PC-3 (cell line): ENCODE measurements at regions not wholly inside any gene's neighbourhood (a gene's known extent, or its start where the extent isn't known, plus 50 kb on each side); places are given as distances from the start of the nearest gene placed in this dataset.
A peak's percentile ranks its signal among the peaks of the same experiment; 100 is the strongest.

Experiments
- ATAC-seq: fragments of 200-7000 bp; cut with Tn5 transposase; 2 replicates; pipeline ENCODE4 v1.9.1; 2020; ENCODE audit warnings: mild to moderate bottlenecking, moderate library complexity
- BruUV-seq: library from RNA; stranded (reverse); fragments of 400-500 nt; replicated peaks from 2 replicates; lab custom pipeline; 2021; lab: Mats Ljungman, UMichigan
- CTCF ChIA-PET: fragments of 300-600 bp; sonication (Branson Sonifier 250); formaldehyde crosslinking; loops from one replicate; lab custom pipeline; 2022; ENCODE audit warnings: antibody characterized with exemption; lab: Charles Lee
- POLR2A ChIA-PET: fragments of 300-600 bp; sonication (Branson Sonifier 250); formaldehyde crosslinking; loops from one replicate; lab custom pipeline; 2022; ENCODE audit warnings: antibody characterized with exemption; ENCODE audit not compliant: unreplicated experiment; lab: Charles Lee
- DNase-seq: peaks from one replicate; pipeline ENCODE4 v3.0.0-alpha.2; 2015
- H2AFZ ChIP-seq: fragments of 300-600 bp; sonication (generic); 2 replicates; pipeline ENCODE4 v1.6.0; 2016; ENCODE audit warnings: antibody characterized with exemption, low read length
- H3F3A ChIP-seq: fragments of 300-600 bp; sonication (generic); one replicate; pipeline ENCODE4 v1.6.0; 2017; ENCODE audit warnings: antibody characterized with exemption, low read length, control low read depth, mild to moderate bottlenecking; ENCODE audit not compliant: unreplicated experiment
- H3K27ac ChIP-seq: fragments of 300-600 bp; sonication (generic); 2 replicates; pipeline ENCODE4 v1.5.1; 2016; ENCODE audit warnings: mild to moderate bottlenecking, low read length
- H3K27me3 ChIP-seq: fragments of 300-600 bp; sonication (generic); 2 replicates; pipeline ENCODE4 v1.6.1; 2016; ENCODE audit warnings: low read length, mixed read lengths
- H3K36me3 ChIP-seq: fragments of 300-600 bp; sonication (generic); 2 replicates; pipeline ENCODE4 v1.6.1; 2016; ENCODE audit warnings: low read depth, mixed run types, low read length, mixed read lengths
- H3K4me1 ChIP-seq: fragments of 300-600 bp; sonication (generic); 2 replicates; pipeline ENCODE4 v1.5.1; 2016; ENCODE audit warnings: low read length; ENCODE audit not compliant: insufficient read depth
- H3K4me2 ChIP-seq: fragments of 300-600 bp; sonication (generic); 2 replicates; pipeline ENCODE4 v1.6.0; 2016; ENCODE audit warnings: low read length
- H3K4me3 ChIP-seq: fragments of 300-600 bp; sonication (generic); 2 replicates; pipeline ENCODE4 v1.5.1; 2016; ENCODE audit warnings: mild to moderate bottlenecking, low read length, mixed read lengths
- H3K79me2 ChIP-seq: fragments of 300-600 bp; sonication (generic); 2 replicates; pipeline ENCODE4 v1.6.1; 2017; ENCODE audit warnings: low read length, mixed read lengths
- H3K9ac ChIP-seq: fragments of 300-600 bp; sonication (generic); 2 replicates; pipeline ENCODE4 v1.6.0; 2016; ENCODE audit warnings: mild to moderate bottlenecking, low read length
- H3K9me2 ChIP-seq: fragments of 300-600 bp; sonication (generic); replicated peaks from 2 replicates; pipeline ENCODE4 v1.6.1; 2016; ENCODE audit warnings: mixed run types, low read length, mixed read lengths
- H3K9me3 ChIP-seq: fragments of 300-600 bp; sonication (generic); 2 replicates; pipeline ENCODE4 v1.6.1; 2016; ENCODE audit warnings: low read length, mixed read lengths
- H4K20me1 ChIP-seq: fragments of 300-600 bp; sonication (generic); 2 replicates; pipeline ENCODE4 v1.6.1; 2016; ENCODE audit warnings: low read length, mixed read lengths
- CTCF ChIP-seq: fragments of 300-600 bp; sonication (generic); conservative IDR thresholded peaks from 2 replicates; pipeline ENCODE4 v1.5.1; 2017; ENCODE audit warnings: antibody characterized with exemption, low read depth, mild to moderate bottlenecking, low read length
- EZH2 ChIP-seq: fragments of 300-600 bp; sonication (generic); IDR thresholded peaks from one replicate; pipeline ENCODE4 v1.6.1; 2017; ENCODE audit warnings: antibody characterized with exemption, mild to moderate bottlenecking, low read length; ENCODE audit not compliant: unreplicated experiment
- EZH2phosphoT487 ChIP-seq: fragments of 300-600 bp; sonication (generic); IDR thresholded peaks from 2 replicates; pipeline ENCODE4 v1.6.1; 2018; ENCODE audit warnings: mild to moderate bottlenecking, antibody characterized with exemption, low read length, borderline replicate concordance
- intact Hi-C: fragments of 100-400 bp; cut with micrococcal nuclease; formaldehyde crosslinking; loops from 2 replicates; pipeline ENCODE4 v1.9.0; 2023

- Histone ChIP-seq H4K20me1 (no peaks in the 10 kb centered on the region), H3K9me2 (no peaks in the 10 kb centered on the region), H3K9ac (no peak overlapping the region), H3K4me2 (0 out of 2 replicates have a peak overlapping the region, but pooled peaks have one; percentile 6), H3K9me3 (no peaks in the 10 kb centered on the region), H3K79me2 (no peaks in the 10 kb centered on the region), H3K4me3 (no peak overlapping the region), H3K27ac (no peak overlapping the region), H3F3A (no peaks in the 10 kb centered on the region), H3K27me3 (no peaks in the 10 kb centered on the region), H3K4me1 (no peaks in the 10 kb centered on the region), H2AFZ (no peak overlapping the region), H3K36me3 (no peaks in the 10 kb centered on the region)
- no peak for ATAC-seq
- TF ChIP-seq CTCF (no peak), EZH2phosphoT487 (no peak), EZH2 (no peak)
- CTCF ChIA-PET, result no interaction called here
- POLR2A ChIA-PET, result no interaction called here
- intact Hi-C loops, result no loop called here
- no TSS peak for BruUV-seq
- no peak for DNase-seq
Observed at GRCh38 chr6:95135182-95135581, 442.2 kb upstream of the MANEA start.

GRCh38 chr6:95142101-95142500 is 435.2 kb upstream of the MANEA start:
- intact Hi-C loops, result no loop called here
- Histone ChIP-seq H2AFZ (no peak overlapping the region), H3K4me3 (no peak overlapping the region), H3K4me2 (no peak overlapping the region), H3K9me2 (no peaks in the 10 kb centered on the region), H3K9me3 (no peaks in the 10 kb centered on the region), H4K20me1 (no peaks in the 10 kb centered on the region), H3F3A (no peaks in the 10 kb centered on the region), H3K9ac (no peak overlapping the region), H3K27me3 (no peaks in the 10 kb centered on the region), H3K36me3 (no peaks in the 10 kb centered on the region), H3K4me1 (no peaks in the 10 kb centered on the region), H3K27ac (no peak overlapping the region), H3K79me2 (no peaks in the 10 kb centered on the region)
- POLR2A ChIA-PET, result no interaction called here
- ATAC-seq, result no peak
- no peak for TF ChIP-seq EZH2
- no peak for TF ChIP-seq EZH2phosphoT487
- CTCF ChIA-PET, result no interaction called here
- no peak for DNase-seq
- BruUV-seq, result no TSS peak

GRCh38 chr6:95142661-95143335 is 434.5 kb upstream of the MANEA start:
- TF ChIP-seq EZH2 (no peak), CTCF (no peak), EZH2phosphoT487 (no peak)
- CTCF ChIA-PET, result no interaction called here
- no peaks in the 10 kb centered on the region for H3K9me3 ChIP-seq
- no peaks in the 10 kb centered on the region for H3K27me3 ChIP-seq
- no peak overlapping the region for H3K9ac ChIP-seq
- POLR2A ChIA-PET, result no interaction called here
- H2AFZ ChIP-seq, result no peak overlapping the region
- H3K4me3 ChIP-seq, result no peak overlapping the region
- intact Hi-C loops, result no loop called here
- no TSS peak for BruUV-seq
- no peaks in the 10 kb centered on the region for H3K4me1 ChIP-seq
- H3K4me2 ChIP-seq, result no peak overlapping the region
- H3K36me3 ChIP-seq, result no peaks in the 10 kb centered on the region
- no peak overlapping the region for H3K27ac ChIP-seq
- no peaks in the 10 kb centered on the region for H4K20me1 ChIP-seq
- ATAC-seq (peak; percentile 22; the same call in 1 of the 2 replicates), DNase-seq (peak; percentile 1)
- no peaks in the 10 kb centered on the region for H3F3A ChIP-seq
- no peaks in the 10 kb centered on the region for H3K9me2 ChIP-seq
- H3K79me2 ChIP-seq, result no peaks in the 10 kb centered on the region
